H9 (cell line): ENCODE measurements at regions not wholly inside any gene's neighbourhood (a gene's known extent, or its start where the extent isn't known, plus 50 kb on each side); places are given as distances from the start of the nearest gene placed in this dataset.

ENCODE experiments used
- DNase-seq: peaks from one replicate; pipeline ENCODE4 v3.0.0-alpha.2; 2017
- H2AFZ ChIP-seq: one replicate; pipeline ENCODE4 v1.6.1; 2013; ENCODE audit warnings: mild to moderate bottlenecking, low read length, control low read depth, moderate library complexity
- H2AK5ac ChIP-seq: 2 replicates; pipeline ENCODE4 v1.6.1; 2013; ENCODE audit warnings: low read length, control low read depth, mixed read lengths; ENCODE audit not compliant: insufficient read length
- H2BK120ac ChIP-seq: one replicate; pipeline ENCODE4 v1.6.1; 2013; ENCODE audit warnings: low read depth, mild to moderate bottlenecking, low read length, control low read depth, inconsistent platforms; ENCODE audit not compliant: poor library complexity, severe bottlenecking
- H2BK12ac ChIP-seq: 2 replicates; pipeline ENCODE4 v1.6.1; 2013; ENCODE audit warnings: low read length, control low read depth, mixed read lengths, low read depth; ENCODE audit not compliant: insufficient read length
- H2BK15ac ChIP-seq: 2 replicates; pipeline ENCODE4 v1.6.1; 2013; ENCODE audit warnings: low read depth, low read length, control low read depth
- H2BK20ac ChIP-seq: one replicate; pipeline ENCODE4 v1.6.1; 2013; ENCODE audit warnings: low read depth, mild to moderate bottlenecking, low read length, control low read depth, inconsistent platforms; ENCODE audit not compliant: poor library complexity, severe bottlenecking
- H2BK5ac ChIP-seq: 2 replicates; pipeline ENCODE4 v1.6.1; 2013; ENCODE audit warnings: low read length, control low read depth, mixed read lengths; ENCODE audit not compliant: insufficient read length
- H3K14ac ChIP-seq: 2 replicates; pipeline ENCODE4 v1.6.1; 2013; ENCODE audit warnings: low read length, control low read depth; ENCODE audit not compliant: insufficient read depth
- H3K18ac ChIP-seq: 2 replicates; pipeline ENCODE4 v1.6.1; 2013; ENCODE audit warnings: low read depth, mild to moderate bottlenecking, mixed read lengths, low read length, control low read depth; ENCODE audit not compliant: insufficient read length
- H3K23ac ChIP-seq: 2 replicates; pipeline ENCODE4 v1.6.1; 2013; ENCODE audit warnings: low read length, control low read depth, mixed read lengths, low read depth; ENCODE audit not compliant: insufficient read length
- H3K23me2 ChIP-seq: 2 replicates; pipeline ENCODE4 v1.6.1; 2013; ENCODE audit warnings: low read depth, mild to moderate bottlenecking, mixed read lengths, low read length, control low read depth; ENCODE audit not compliant: insufficient read length, poor library complexity, severe bottlenecking
- H3K27ac ChIP-seq: 2 replicates; pipeline ENCODE4 v1.5.1; 2013; ENCODE audit warnings: low read length, control low read depth, mixed read lengths, low read depth; ENCODE audit not compliant: insufficient read length
- H3K27me3 ChIP-seq: 2 replicates; pipeline ENCODE4 v1.6.1; 2013; ENCODE audit warnings: low read length, control low read depth, inconsistent platforms; ENCODE audit not compliant: insufficient read depth
- H3K4ac ChIP-seq: 2 replicates; pipeline ENCODE4 v1.6.1; 2013; ENCODE audit warnings: low read depth, mild to moderate bottlenecking, control low read depth, inconsistent platforms, low read length, moderate library complexity
- H3K4me1 ChIP-seq: 2 replicates; pipeline ENCODE4 v1.6.1; 2013; ENCODE audit warnings: low read length, control low read depth, inconsistent platforms; ENCODE audit not compliant: insufficient read depth
- H3K4me2 ChIP-seq: 2 replicates; pipeline ENCODE4 v1.6.1; 2013; ENCODE audit warnings: low read length, control low read depth, mixed read lengths; ENCODE audit not compliant: insufficient read length, insufficient read depth
- H3K56ac ChIP-seq: 2 replicates; pipeline ENCODE4 v1.6.1; 2013; ENCODE audit warnings: low read depth, mild to moderate bottlenecking, mixed read lengths, low read length, control low read depth; ENCODE audit not compliant: insufficient read length
- H3K79me1 ChIP-seq: 2 replicates; pipeline ENCODE4 v1.6.1; 2013; ENCODE audit warnings: low read depth, mild to moderate bottlenecking, moderate library complexity, low read length, control low read depth, inconsistent platforms; ENCODE audit not compliant: insufficient read depth, poor library complexity, severe bottlenecking
- H3K79me2 ChIP-seq: 2 replicates; pipeline ENCODE4 v1.6.1; 2013; ENCODE audit warnings: low read length, control low read depth, inconsistent platforms; ENCODE audit not compliant: insufficient read depth
- H3K9ac ChIP-seq: 2 replicates; pipeline ENCODE4 v1.6.1; 2013; ENCODE audit warnings: low read length, control low read depth, mixed read lengths; ENCODE audit not compliant: insufficient read length; ENCODE audit errors: extremely low read depth
- H3K9me3 ChIP-seq: one replicate; pipeline ENCODE4 v1.6.1; 2013; ENCODE audit warnings: low read depth, low read length, inconsistent platforms; ENCODE audit not compliant: control insufficient read depth
- H3T11ph ChIP-seq: one replicate; pipeline ENCODE4 v1.6.1; 2013; ENCODE audit warnings: mild to moderate bottlenecking, low read length, control low read depth, inconsistent platforms
- H4K20me1 ChIP-seq: one replicate; pipeline ENCODE4 v1.6.1; 2013; ENCODE audit not compliant: control insufficient read depth, insufficient read length, insufficient read depth
- H4K5ac ChIP-seq: 2 replicates; pipeline ENCODE4 v1.6.1; 2013; ENCODE audit warnings: low read depth, mild to moderate bottlenecking, mixed read lengths, low read length, control low read depth; ENCODE audit not compliant: insufficient read length
- H4K8ac ChIP-seq: replicated peaks from 2 replicates; pipeline ENCODE4 v1.6.1; 2013; ENCODE audit warnings: low read length, control low read depth, mixed read lengths, low read depth; ENCODE audit not compliant: insufficient read length
- H4K91ac ChIP-seq: 2 replicates; pipeline ENCODE4 v1.6.1; 2013; ENCODE audit warnings: low read depth, mild to moderate bottlenecking, moderate library complexity, mixed read lengths, low read length, control low read depth; ENCODE audit not compliant: insufficient read length
- H3K27ac Mint-ChIP-seq, 3 experiments: 2 replicates in 2 of 3; 3 replicates in 1 of 3; pipeline ENCODE4 v1.8.0; 2020 to 2021; ENCODE audit warnings: mixed read lengths in 3 of 3, mild to moderate bottlenecking in 1 of 3, moderate library complexity in 1 of 3
- H3K27me3 Mint-ChIP-seq: 2 replicates; pipeline ENCODE4 v1.8.0; 2021; ENCODE audit warnings: low read depth, mild to moderate bottlenecking, moderate library complexity, mixed read lengths
- H3K36me3 Mint-ChIP-seq, 3 experiments: 2 replicates in 2 of 3; 3 replicates in 1 of 3; pipeline ENCODE4 v1.8.0; 2020 to 2021; ENCODE audit warnings: low read depth in 3 of 3, mixed read lengths in 3 of 3; ENCODE audit not compliant: insufficient read depth in 1 of 3
- H3K4me1 Mint-ChIP-seq, 2 experiments: 2 replicates each; pipeline ENCODE4 v1.8.0; 2020; ENCODE audit warnings: mixed read lengths in 2 of 2
- H3K4me3 Mint-ChIP-seq, 2 experiments: 2 replicates in 1 of 2; 3 replicates in 1 of 2; pipeline ENCODE4 v1.8.0; 2020 to 2021; ENCODE audit warnings: mild to moderate bottlenecking in 2 of 2, mixed read lengths in 2 of 2, moderate library complexity in 1 of 2
- H3K9me3 Mint-ChIP-seq, 2 experiments: 2 replicates in 1 of 2; 3 replicates in 1 of 2; pipeline ENCODE4 v1.8.0; 2020; ENCODE audit warnings: mild to moderate bottlenecking in 2 of 2, mixed read lengths in 2 of 2, moderate library complexity in 1 of 2
- WGBS: extraction: QIAGEN DNeasy Blood & Tissue Kit; methylation state at CpG from one replicate; pipeline ENCODE4 v1.1.7; 2013; ENCODE audit warnings: missing lambda C conversion rate, low lambda C conversion rate, mixed read lengths; ENCODE audit not compliant: insufficient read length; ENCODE audit errors: extremely low coverage; 5-methylcytosine and 5-hydroxymethylcytosine counted together
- TF ChIP-seq, protein P1 (sequence below): fragments of 200-600 bp; sonication (generic); conservative IDR thresholded peaks from 3 replicates; pipeline ENCODE4 v1.8.0; 2021; ENCODE audit warnings: antibody characterized with exemption, mild to moderate bottlenecking

DNA sequence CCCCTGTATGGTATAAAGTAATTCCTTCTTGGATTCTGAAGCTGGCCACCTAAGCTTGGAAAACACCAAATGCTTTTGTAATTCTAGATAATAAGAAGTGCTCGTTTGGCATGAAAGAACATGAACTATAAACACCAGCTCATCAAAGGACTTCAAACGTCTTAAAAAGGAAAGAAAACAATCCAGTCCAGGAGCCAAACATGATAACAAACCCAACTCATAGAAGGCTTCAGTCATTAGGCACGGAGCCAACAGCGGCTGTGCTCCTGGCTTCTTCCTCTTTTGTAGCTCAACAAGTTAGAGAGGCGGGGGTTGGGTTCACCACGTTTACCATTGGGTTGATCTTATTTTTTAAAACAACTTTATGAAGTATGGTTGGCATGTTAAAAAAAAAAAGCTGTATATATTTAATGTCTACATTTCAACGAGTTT lies 56.4 kb upstream of the ECHDC3 start:
- H3K9me3 Mint-ChIP-seq = no peaks in the 10 kb centered on the region
- no peak overlapping the region for H3K56ac ChIP-seq
- no peak overlapping the region for H3K9ac ChIP-seq

More for the DNA sequence above, 56.4 kb upstream of the ECHDC3 start:
- no peaks in the 10 kb centered on the region for H3K27me3 ChIP-seq
- H3K4me3 Mint-ChIP-seq = no peak overlapping the region
- no peak overlapping the region for H2AFZ ChIP-seq
- H3K79me1 ChIP-seq = no peaks in the 10 kb centered on the region
- no peak overlapping the region for H3K4me2 ChIP-seq
- no CpG with 5 or more reads among the region's 7 CpGs for WGBS
- no peak overlapping the region for H4K5ac ChIP-seq
- no peak overlapping the region for H3T11ph ChIP-seq
- H2BK12ac ChIP-seq = no peak overlapping the region
- H2BK15ac ChIP-seq = no peak overlapping the region
- H3K4ac ChIP-seq = no peak overlapping the region
- no peak overlapping the region for H2BK5ac ChIP-seq
- no peak overlapping the region for H2BK20ac ChIP-seq
- TF ChIP-seq, protein P1, sequence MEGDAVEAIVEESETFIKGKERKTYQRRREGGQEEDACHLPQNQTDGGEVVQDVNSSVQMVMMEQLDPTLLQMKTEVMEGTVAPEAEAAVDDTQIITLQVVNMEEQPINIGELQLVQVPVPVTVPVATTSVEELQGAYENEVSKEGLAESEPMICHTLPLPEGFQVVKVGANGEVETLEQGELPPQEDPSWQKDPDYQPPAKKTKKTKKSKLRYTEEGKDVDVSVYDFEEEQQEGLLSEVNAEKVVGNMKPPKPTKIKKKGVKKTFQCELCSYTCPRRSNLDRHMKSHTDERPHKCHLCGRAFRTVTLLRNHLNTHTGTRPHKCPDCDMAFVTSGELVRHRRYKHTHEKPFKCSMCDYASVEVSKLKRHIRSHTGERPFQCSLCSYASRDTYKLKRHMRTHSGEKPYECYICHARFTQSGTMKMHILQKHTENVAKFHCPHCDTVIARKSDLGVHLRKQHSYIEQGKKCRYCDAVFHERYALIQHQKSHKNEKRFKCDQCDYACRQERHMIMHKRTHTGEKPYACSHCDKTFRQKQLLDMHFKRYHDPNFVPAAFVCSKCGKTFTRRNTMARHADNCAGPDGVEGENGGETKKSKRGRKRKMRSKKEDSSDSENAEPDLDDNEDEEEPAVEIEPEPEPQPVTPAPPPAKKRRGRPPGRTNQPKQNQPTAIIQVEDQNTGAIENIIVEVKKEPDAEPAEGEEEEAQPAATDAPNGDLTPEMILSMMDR = no peak
- H2AK5ac ChIP-seq = no peak overlapping the region
- H4K20me1 ChIP-seq = no peaks in the 10 kb centered on the region
- H3K36me3 Mint-ChIP-seq = no peaks in the 10 kb centered on the region; a peak in 1 of 7 replicates
- no peak overlapping the region for H3K27ac Mint-ChIP-seq
- no peak overlapping the region for H3K18ac ChIP-seq
- H3K23ac ChIP-seq = no peak overlapping the region
- no peak overlapping the region for H4K91ac ChIP-seq
- H3K9me3 ChIP-seq = no peaks in the 10 kb centered on the region
- H2BK120ac ChIP-seq = no peak overlapping the region
- H3K27ac ChIP-seq = no peak overlapping the region
- no peak for DNase-seq
- H3K23me2 ChIP-seq = no peaks in the 10 kb centered on the region
- H3K27me3 Mint-ChIP-seq = peaks cover 2% of the 10 kb centered on the region; the same call in 1 of the 2 replicates
- peaks cover 21 to 22% of the 10 kb centered on the region in 2 experiments for H3K4me1 Mint-ChIP-seq
- no peak overlapping the region for H4K8ac ChIP-seq
- no peaks in the 10 kb centered on the region for H3K79me2 ChIP-seq
- H3K14ac ChIP-seq = no peak overlapping the region
- H3K4me1 ChIP-seq = peaks cover 2% of the 10 kb centered on the region; the same call in 1 of the 2 replicates
